ENCODE measurements at regions not wholly inside any gene's neighbourhood (a gene's known extent, or its start where the extent isn't known, plus 50 kb on each side); places are given as distances from the start of the nearest gene placed in this dataset.

- no peak for TF ChIP-seq CTCF (IDR thresholded peaks at IDR 0.05)
- TF ChIP-seq EP300 (IDR thresholded peaks at IDR 0.05; ENCODE audit: low read depth): no peak
These were observed 110.3 kb upstream of the WNT4 start for GRCh38 chr1:22253012-22253790.
